HG02870 (cell line): ENCODE measurements at regions not wholly inside any gene's neighbourhood (a gene's known extent, or its start where the extent isn't known, plus 50 kb on each side); places are given as distances from the start of the nearest gene placed in this dataset.

Experiments used
- ATAC-seq: cut with Tn5 transposase; IDR thresholded peaks from one replicate; pipeline ENCODE4 v1.9.1; 2021; ENCODE audit warnings: mild to moderate bottlenecking, moderate library complexity; ENCODE audit not compliant: unreplicated experiment

GRCh38 chr4:15262396-15262795, 165.4 kb upstream of the C1QTNF7 start:
- no peak for ATAC-seq

- ATAC-seq, result no peak
Measured at GRCh38 chr4:15270201-15270600, 157.6 kb upstream of the C1QTNF7 start.

- no peak for ATAC-seq
Measured at GRCh38 chr4:15286041-15286440, 141.8 kb upstream of the C1QTNF7 start.

GRCh38 chr4:15291122-15291521, 136.7 kb upstream of the C1QTNF7 start:
- ATAC-seq, result no peak

GRCh38 chr4:15293711-15294110, 134.1 kb upstream of the C1QTNF7 start:
- no peak for ATAC-seq

GRCh38 chr4:15294202-15294601, 133.6 kb upstream of the C1QTNF7 start:
- no peak for ATAC-seq

GRCh38 chr4:15294832-15295231, 133.0 kb upstream of the C1QTNF7 start:
- ATAC-seq, result no peak

GRCh38 chr4:15295421-15296162, 132.2 kb upstream of the C1QTNF7 start:
- no peak for ATAC-seq

- no peak for ATAC-seq
Measured at GRCh38 chr4:15297344-15297743, 130.5 kb upstream of the C1QTNF7 start.

GRCh38 chr4:15299627-15300026, 128.2 kb upstream of the C1QTNF7 start:
- no peak for ATAC-seq

- ATAC-seq, result no peak
Measured at GRCh38 chr4:15303052-15303641, 124.7 kb upstream of the C1QTNF7 start.

- no peak for ATAC-seq
Measured at GRCh38 chr4:15314974-15315373, 112.9 kb upstream of the C1QTNF7 start.

- ATAC-seq, result no peak
Measured at GRCh38 chr4:15317246-15317645, 110.6 kb upstream of the C1QTNF7 start.

- no peak for ATAC-seq
Measured at GRCh38 chr4:15318621-15319348, 109.0 kb upstream of the C1QTNF7 start.

GRCh38 chr4:15320121-15320678, 107.6 kb upstream of the C1QTNF7 start:
- no peak for ATAC-seq

GRCh38 chr4:15322006-15322405, 105.8 kb upstream of the C1QTNF7 start:
- ATAC-seq, result no peak

- no peak for ATAC-seq
Measured at GRCh38 chr4:15325987-15326386, 101.8 kb upstream of the C1QTNF7 start.

- no peak for ATAC-seq
Measured at GRCh38 chr4:15327311-15328298, 100.2 kb upstream of the C1QTNF7 start.

- ATAC-seq, result no peak
Measured at GRCh38 chr4:15331930-15332329, 95.9 kb upstream of the C1QTNF7 start.

GRCh38 chr4:15332377-15332776, 95.5 kb upstream of the C1QTNF7 start:
- no peak for ATAC-seq
